H1 (cell line): ENCODE measurements at regions not wholly inside any gene's neighbourhood (a gene's known extent, or its start where the extent isn't known, plus 50 kb on each side); places are given as distances from the start of the nearest gene placed in this dataset.

Source experiments
- BRCA1 ChIP-seq: IDR thresholded peaks from 2 replicates; pipeline ENCODE4 v1.6.1; 2012; ENCODE audit warnings: low read depth, low read length, improper control_type of control experiment
- PHF8 ChIP-seq: fragments of 200-600 bp; sonication (generic); conservative IDR thresholded peaks from 2 replicates; pipeline ENCODE4 v1.7.1; 2012; ENCODE audit warnings: low read depth, mild to moderate bottlenecking, inconsistent platforms, low read length, moderate library complexity
- POU5F1 ChIP-seq: IDR thresholded peaks from 2 replicates; pipeline ENCODE4 v1.6.1; 2011; ENCODE audit warnings: low read depth, mild to moderate bottlenecking, low read length, moderate library complexity
- TF ChIP-seq, protein P1 (sequence below): fragments of 300-600 bp; sonication (generic); IDR thresholded peaks from 2 replicates; pipeline ENCODE4 v1.7.1; 2012; ENCODE audit warnings: low read length, moderate library complexity, mild to moderate bottlenecking, inconsistent platforms; ENCODE audit not compliant: insufficient replicate concordance

DNA sequence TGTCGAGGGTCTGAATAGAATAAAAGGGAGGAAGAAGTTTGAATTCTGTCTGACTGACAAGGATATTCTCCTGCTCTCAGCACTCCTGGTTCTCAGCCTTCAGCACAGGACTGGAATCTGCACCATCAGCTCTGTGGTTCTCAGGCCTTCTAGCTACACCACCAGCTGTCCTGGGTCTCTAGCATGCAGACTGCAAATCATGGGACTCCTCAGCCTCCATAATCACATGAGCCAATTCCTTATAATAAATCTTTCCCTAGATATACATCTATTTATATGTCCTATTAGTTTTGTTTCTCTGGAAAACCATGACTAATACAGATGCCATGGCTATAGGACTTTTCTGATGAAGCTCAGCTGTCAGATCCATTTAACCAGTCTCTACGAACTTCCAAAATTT is 132.8 kb upstream of the ECI2 start (continued):
- TF ChIP-seq, protein P1, sequence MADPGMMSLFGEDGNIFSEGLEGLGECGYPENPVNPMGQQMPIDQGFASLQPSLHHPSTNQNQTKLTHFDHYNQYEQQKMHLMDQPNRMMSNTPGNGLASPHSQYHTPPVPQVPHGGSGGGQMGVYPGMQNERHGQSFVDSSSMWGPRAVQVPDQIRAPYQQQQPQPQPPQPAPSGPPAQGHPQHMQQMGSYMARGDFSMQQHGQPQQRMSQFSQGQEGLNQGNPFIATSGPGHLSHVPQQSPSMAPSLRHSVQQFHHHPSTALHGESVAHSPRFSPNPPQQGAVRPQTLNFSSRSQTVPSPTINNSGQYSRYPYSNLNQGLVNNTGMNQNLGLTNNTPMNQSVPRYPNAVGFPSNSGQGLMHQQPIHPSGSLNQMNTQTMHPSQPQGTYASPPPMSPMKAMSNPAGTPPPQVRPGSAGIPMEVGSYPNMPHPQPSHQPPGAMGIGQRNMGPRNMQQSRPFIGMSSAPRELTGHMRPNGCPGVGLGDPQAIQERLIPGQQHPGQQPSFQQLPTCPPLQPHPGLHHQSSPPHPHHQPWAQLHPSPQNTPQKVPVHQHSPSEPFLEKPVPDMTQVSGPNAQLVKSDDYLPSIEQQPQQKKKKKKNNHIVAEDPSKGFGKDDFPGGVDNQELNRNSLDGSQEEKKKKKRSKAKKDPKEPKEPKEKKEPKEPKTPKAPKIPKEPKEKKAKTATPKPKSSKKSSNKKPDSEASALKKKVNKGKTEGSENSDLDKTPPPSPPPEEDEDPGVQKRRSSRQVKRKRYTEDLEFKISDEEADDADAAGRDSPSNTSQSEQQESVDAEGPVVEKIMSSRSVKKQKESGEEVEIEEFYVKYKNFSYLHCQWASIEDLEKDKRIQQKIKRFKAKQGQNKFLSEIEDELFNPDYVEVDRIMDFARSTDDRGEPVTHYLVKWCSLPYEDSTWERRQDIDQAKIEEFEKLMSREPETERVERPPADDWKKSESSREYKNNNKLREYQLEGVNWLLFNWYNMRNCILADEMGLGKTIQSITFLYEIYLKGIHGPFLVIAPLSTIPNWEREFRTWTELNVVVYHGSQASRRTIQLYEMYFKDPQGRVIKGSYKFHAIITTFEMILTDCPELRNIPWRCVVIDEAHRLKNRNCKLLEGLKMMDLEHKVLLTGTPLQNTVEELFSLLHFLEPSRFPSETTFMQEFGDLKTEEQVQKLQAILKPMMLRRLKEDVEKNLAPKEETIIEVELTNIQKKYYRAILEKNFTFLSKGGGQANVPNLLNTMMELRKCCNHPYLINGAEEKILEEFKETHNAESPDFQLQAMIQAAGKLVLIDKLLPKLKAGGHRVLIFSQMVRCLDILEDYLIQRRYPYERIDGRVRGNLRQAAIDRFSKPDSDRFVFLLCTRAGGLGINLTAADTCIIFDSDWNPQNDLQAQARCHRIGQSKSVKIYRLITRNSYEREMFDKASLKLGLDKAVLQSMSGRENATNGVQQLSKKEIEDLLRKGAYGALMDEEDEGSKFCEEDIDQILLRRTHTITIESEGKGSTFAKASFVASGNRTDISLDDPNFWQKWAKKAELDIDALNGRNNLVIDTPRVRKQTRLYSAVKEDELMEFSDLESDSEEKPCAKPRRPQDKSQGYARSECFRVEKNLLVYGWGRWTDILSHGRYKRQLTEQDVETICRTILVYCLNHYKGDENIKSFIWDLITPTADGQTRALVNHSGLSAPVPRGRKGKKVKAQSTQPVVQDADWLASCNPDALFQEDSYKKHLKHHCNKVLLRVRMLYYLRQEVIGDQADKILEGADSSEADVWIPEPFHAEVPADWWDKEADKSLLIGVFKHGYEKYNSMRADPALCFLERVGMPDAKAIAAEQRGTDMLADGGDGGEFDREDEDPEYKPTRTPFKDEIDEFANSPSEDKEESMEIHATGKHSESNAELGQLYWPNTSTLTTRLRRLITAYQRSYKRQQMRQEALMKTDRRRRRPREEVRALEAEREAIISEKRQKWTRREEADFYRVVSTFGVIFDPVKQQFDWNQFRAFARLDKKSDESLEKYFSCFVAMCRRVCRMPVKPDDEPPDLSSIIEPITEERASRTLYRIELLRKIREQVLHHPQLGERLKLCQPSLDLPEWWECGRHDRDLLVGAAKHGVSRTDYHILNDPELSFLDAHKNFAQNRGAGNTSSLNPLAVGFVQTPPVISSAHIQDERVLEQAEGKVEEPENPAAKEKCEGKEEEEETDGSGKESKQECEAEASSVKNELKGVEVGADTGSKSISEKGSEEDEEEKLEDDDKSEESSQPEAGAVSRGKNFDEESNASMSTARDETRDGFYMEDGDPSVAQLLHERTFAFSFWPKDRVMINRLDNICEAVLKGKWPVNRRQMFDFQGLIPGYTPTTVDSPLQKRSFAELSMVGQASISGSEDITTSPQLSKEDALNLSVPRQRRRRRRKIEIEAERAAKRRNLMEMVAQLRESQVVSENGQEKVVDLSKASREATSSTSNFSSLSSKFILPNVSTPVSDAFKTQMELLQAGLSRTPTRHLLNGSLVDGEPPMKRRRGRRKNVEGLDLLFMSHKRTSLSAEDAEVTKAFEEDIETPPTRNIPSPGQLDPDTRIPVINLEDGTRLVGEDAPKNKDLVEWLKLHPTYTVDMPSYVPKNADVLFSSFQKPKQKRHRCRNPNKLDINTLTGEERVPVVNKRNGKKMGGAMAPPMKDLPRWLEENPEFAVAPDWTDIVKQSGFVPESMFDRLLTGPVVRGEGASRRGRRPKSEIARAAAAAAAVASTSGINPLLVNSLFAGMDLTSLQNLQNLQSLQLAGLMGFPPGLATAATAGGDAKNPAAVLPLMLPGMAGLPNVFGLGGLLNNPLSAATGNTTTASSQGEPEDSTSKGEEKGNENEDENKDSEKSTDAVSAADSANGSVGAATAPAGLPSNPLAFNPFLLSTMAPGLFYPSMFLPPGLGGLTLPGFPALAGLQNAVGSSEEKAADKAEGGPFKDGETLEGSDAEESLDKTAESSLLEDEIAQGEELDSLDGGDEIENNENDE, result no peak
- TF ChIP-seq PHF8 (no peak), POU5F1 (no peak), BRCA1 (no peak)
